Fibroblast of mammary gland (primary cell): ENCODE measurements at regions not wholly inside any gene's neighbourhood (a gene's known extent, or its start where the extent isn't known, plus 50 kb on each side); places are given as distances from the start of the nearest gene placed in this dataset.

ENCODE experiments used
- DNase-seq: peaks from one replicate; pipeline ENCODE4 v3.0.0-alpha.2; 2010; ENCODE audit warnings: low read depth
- H3K4me3 ChIP-seq: 2 replicates; pipeline ENCODE4 v1.5.1; 2011; ENCODE audit warnings: low read depth, mild to moderate bottlenecking, low read length, moderate library complexity; ENCODE audit not compliant: control insufficient read depth
- TF ChIP-seq, protein P1 (sequence below): conservative IDR thresholded peaks from 2 replicates; pipeline ENCODE4 v1.5.1; 2011; ENCODE audit warnings: low read depth, low read length, inconsistent platforms; ENCODE audit not compliant: control insufficient read depth, insufficient read depth

DNA sequence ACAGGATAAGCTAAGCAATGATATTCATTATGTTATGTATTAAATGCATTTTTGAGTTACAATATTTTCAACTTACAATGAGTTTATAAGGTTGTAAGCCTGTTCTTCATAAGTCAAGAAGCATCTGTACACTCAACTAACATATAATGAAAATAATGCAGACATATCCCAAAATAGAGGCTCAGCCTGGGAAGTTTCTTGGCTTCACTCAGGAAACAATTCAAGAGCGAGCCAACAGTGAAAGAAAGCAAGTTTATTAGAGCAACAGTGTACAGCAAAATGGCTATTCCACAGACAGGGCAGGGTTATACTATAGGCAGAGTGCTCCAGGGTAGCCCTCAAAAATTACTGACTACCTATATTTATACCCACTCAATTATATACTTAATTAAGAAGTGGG, 1581.8 kb downstream of the HACE1 start:
- TF ChIP-seq, protein P1, sequence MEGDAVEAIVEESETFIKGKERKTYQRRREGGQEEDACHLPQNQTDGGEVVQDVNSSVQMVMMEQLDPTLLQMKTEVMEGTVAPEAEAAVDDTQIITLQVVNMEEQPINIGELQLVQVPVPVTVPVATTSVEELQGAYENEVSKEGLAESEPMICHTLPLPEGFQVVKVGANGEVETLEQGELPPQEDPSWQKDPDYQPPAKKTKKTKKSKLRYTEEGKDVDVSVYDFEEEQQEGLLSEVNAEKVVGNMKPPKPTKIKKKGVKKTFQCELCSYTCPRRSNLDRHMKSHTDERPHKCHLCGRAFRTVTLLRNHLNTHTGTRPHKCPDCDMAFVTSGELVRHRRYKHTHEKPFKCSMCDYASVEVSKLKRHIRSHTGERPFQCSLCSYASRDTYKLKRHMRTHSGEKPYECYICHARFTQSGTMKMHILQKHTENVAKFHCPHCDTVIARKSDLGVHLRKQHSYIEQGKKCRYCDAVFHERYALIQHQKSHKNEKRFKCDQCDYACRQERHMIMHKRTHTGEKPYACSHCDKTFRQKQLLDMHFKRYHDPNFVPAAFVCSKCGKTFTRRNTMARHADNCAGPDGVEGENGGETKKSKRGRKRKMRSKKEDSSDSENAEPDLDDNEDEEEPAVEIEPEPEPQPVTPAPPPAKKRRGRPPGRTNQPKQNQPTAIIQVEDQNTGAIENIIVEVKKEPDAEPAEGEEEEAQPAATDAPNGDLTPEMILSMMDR = no peak
- no peak for DNase-seq
- H3K4me3 ChIP-seq = no peak overlapping the region

- H3K4me3 ChIP-seq = no peak overlapping the region
- DNase-seq = no peak
- TF ChIP-seq, protein P1 = no peak
These were observed 1586.7 kb downstream of the HACE1 start for GRCh38 chr6:103273048-103273447.

- TF ChIP-seq, protein P1 = no peak
- no peak overlapping the region for H3K4me3 ChIP-seq
- no peak for DNase-seq
These were observed 1590.1 kb downstream of the HACE1 start for GRCh38 chr6:103269581-103269980.

GRCh38 chr6:103268335-103268734, 1591.4 kb downstream of the HACE1 start:
- no peak overlapping the region for H3K4me3 ChIP-seq
- TF ChIP-seq, protein P1 = no peak
- no peak for DNase-seq

- no peak overlapping the region for H3K4me3 ChIP-seq
- DNase-seq = no peak
- TF ChIP-seq, protein P1 = no peak
These were observed 1595.7 kb downstream of the HACE1 start for GRCh38 chr6:103264020-103264419.

GRCh38 chr6:103255132-103255531, 1604.6 kb downstream of the HACE1 start:
- TF ChIP-seq, protein P1 = no peak
- DNase-seq = no peak
- H3K4me3 ChIP-seq = no peak overlapping the region

GRCh38 chr6:103236923-103237322, 1622.8 kb downstream of the HACE1 start:
- H3K4me3 ChIP-seq = no peak overlapping the region
- no peak for DNase-seq
- TF ChIP-seq, protein P1 = no peak
